ENCODE measurements at regions not wholly inside any gene's neighbourhood (a gene's known extent, or its start where the extent isn't known, plus 50 kb on each side); places are given as distances from the start of the nearest gene placed in this dataset.
"Not testable (repeated sequence)": the region's sequence is repeated elsewhere in the genome, so short reads cannot be mapped to it uniquely, and the experiment has no call there.

DNA sequence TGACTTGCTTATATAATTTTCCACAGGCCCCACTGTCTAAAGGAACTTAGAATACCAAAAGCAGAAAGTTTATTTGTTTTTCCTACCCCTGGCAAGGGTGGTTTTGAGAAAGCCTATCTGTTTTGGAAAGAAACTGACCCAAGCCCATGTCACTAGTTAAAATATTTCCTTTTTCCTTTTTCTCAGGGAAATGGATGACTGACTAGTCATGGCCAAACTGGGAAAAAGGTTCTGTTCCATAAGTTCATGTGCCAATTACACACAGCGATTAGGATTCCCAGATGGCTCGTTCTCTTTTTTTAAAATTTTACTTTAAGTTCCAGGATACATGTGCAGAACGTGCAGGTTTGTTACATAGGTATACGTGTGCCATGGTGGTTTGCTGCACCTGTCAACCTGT is 157.8 kb downstream of the IGLL1 start:
- TF ChIP-seq, protein P1, sequence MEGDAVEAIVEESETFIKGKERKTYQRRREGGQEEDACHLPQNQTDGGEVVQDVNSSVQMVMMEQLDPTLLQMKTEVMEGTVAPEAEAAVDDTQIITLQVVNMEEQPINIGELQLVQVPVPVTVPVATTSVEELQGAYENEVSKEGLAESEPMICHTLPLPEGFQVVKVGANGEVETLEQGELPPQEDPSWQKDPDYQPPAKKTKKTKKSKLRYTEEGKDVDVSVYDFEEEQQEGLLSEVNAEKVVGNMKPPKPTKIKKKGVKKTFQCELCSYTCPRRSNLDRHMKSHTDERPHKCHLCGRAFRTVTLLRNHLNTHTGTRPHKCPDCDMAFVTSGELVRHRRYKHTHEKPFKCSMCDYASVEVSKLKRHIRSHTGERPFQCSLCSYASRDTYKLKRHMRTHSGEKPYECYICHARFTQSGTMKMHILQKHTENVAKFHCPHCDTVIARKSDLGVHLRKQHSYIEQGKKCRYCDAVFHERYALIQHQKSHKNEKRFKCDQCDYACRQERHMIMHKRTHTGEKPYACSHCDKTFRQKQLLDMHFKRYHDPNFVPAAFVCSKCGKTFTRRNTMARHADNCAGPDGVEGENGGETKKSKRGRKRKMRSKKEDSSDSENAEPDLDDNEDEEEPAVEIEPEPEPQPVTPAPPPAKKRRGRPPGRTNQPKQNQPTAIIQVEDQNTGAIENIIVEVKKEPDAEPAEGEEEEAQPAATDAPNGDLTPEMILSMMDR (IDR thresholded peaks at IDR 0.05), result not testable (repeated sequence)
- TF ChIP-seq TCF7L2 (IDR thresholded peaks at IDR 0.05; ENCODE audit: low read depth, low read length); POLR2AphosphoS5 (IDR thresholded peaks at IDR 0.05; ENCODE audit: low read depth, low read length); SIN3A (IDR thresholded peaks at IDR 0.05; ENCODE audit: borderline replicate concordance, insufficient read depth, low read depth, low read length): not testable (repeated sequence)
